ENCODE measurements at regions not wholly inside any gene's neighbourhood (a gene's known extent, or its start where the extent isn't known, plus 50 kb on each side); places are given as distances from the start of the nearest gene placed in this dataset.

- no peak for DNase-seq (ENCODE audit: low read depth in 3 of 3)
These were observed 59.8 kb upstream of the GPM6A start for GRCh38 chr4:175871774-175872405.

GRCh38 chr4:175873707-175874106, 61.6 kb upstream of the GPM6A start:
- DNase-seq (ENCODE audit: low read depth in 3 of 3): no peak

- no peak for DNase-seq (ENCODE audit: low read depth in 3 of 3)
These were observed 62.2 kb upstream of the GPM6A start for GRCh38 chr4:175874306-175874705.

GRCh38 chr4:175875993-175876771, 64.1 kb upstream of the GPM6A start:
- DNase-seq (ENCODE audit: low read depth in 3 of 3): no peak

GRCh38 chr4:175882891-175883290, 70.8 kb upstream of the GPM6A start:
- DNase-seq (ENCODE audit: low read depth in 3 of 3): no peak

GRCh38 chr4:175884048-175884447, 72.0 kb upstream of the GPM6A start:
- no peak for DNase-seq (ENCODE audit: low read depth in 3 of 3)

- DNase-seq (ENCODE audit: low read depth in 3 of 3): no peak
These were observed 79.2 kb upstream of the GPM6A start for GRCh38 chr4:175891231-175891630.

GRCh38 chr4:175891851-175892250, 79.8 kb upstream of the GPM6A start:
- no peak for DNase-seq (ENCODE audit: low read depth in 3 of 3)

GRCh38 chr4:175905925-175906324, 93.9 kb upstream of the GPM6A start:
- DNase-seq (ENCODE audit: low read depth in 3 of 3): no peak

GRCh38 chr4:175906384-175906783, 94.3 kb upstream of the GPM6A start:
- DNase-seq (ENCODE audit: low read depth in 3 of 3): no peak

- DNase-seq (ENCODE audit: low read depth in 3 of 3): no peak
These were observed 98.6 kb upstream of the GPM6A start for GRCh38 chr4:175910700-175911099.

- no peak for DNase-seq (ENCODE audit: low read depth in 3 of 3)
These were observed 104.7 kb upstream of the GPM6A start for GRCh38 chr4:175916626-175917351.

GRCh38 chr4:175927121-175927520, 115.1 kb upstream of the GPM6A start:
- no peak for DNase-seq (ENCODE audit: low read depth in 3 of 3)

- no peak for DNase-seq (ENCODE audit: low read depth in 3 of 3)
These were observed 117.4 kb upstream of the GPM6A start for GRCh38 chr4:175929441-175929840.

- DNase-seq (ENCODE audit: low read depth in 3 of 3): no peak
These were observed 117.9 kb upstream of the GPM6A start for GRCh38 chr4:175929932-175930331.

- no peak for DNase-seq (ENCODE audit: low read depth in 3 of 3)
These were observed 118.4 kb upstream of the GPM6A start for GRCh38 chr4:175930471-175930870.

GRCh38 chr4:175932116-175932515, 120.1 kb upstream of the GPM6A start:
- no peak for DNase-seq (ENCODE audit: low read depth in 3 of 3)

- no peak for DNase-seq (ENCODE audit: low read depth in 3 of 3)
These were observed 122.4 kb upstream of the GPM6A start for GRCh38 chr4:175934506-175934905.

- DNase-seq (ENCODE audit: low read depth in 3 of 3): no peak
These were observed 123.1 kb upstream of the GPM6A start for GRCh38 chr4:175935016-175935661.

- DNase-seq (ENCODE audit: low read depth in 3 of 3): no peak
These were observed 121.3 kb upstream of the WDR17 start for GRCh38 chr4:175944126-175944910.

- no peak for DNase-seq (ENCODE audit: low read depth in 3 of 3)
These were observed 119.0 kb upstream of the WDR17 start for GRCh38 chr4:175946472-175947116.

All from stimulated activated CD4-positive, alpha-beta T cell treated with anti-CD3 and anti-CD28 coated beads, TNF-alpha, amount 100 ng/mL, for 24 hours (primary cell).